HUES64 (cell line): ENCODE measurements at regions not wholly inside any gene's neighbourhood (a gene's known extent, or its start where the extent isn't known, plus 50 kb on each side); places are given as distances from the start of the nearest gene placed in this dataset.

Experiments used
- H3K27ac ChIP-seq: 2 replicates; pipeline ENCODE4 v1.7.0; 2013; ENCODE audit warnings: low read depth, low read length, inconsistent platforms
- H3K27me3 ChIP-seq: 2 replicates; pipeline ENCODE4 v1.6.1; 2013; ENCODE audit warnings: mild to moderate bottlenecking, low read length; ENCODE audit not compliant: insufficient read depth
- H3K36me3 ChIP-seq: 2 replicates; pipeline ENCODE4 v1.6.1; 2013; ENCODE audit warnings: mild to moderate bottlenecking, low read length; ENCODE audit not compliant: insufficient read depth
- H3K4me1 ChIP-seq: 2 replicates; pipeline ENCODE4 v1.6.1; 2013; ENCODE audit warnings: mild to moderate bottlenecking, low read length, moderate library complexity; ENCODE audit not compliant: insufficient read depth
- H3K4me3 ChIP-seq: 2 replicates; pipeline ENCODE4 v1.5.1; 2013; ENCODE audit warnings: mild to moderate bottlenecking, low read length, moderate library complexity
- H3K9ac ChIP-seq: 2 replicates; pipeline ENCODE4 v1.6.1; 2013; ENCODE audit warnings: mild to moderate bottlenecking, low read depth, low read length
- H3K9me3 ChIP-seq: 2 replicates; pipeline ENCODE4 v1.6.1; 2013; ENCODE audit warnings: low read depth, low read length; ENCODE audit not compliant: insufficient read depth
- WGBS: fragments of 150-250, 120-280 bp; methylation state at CpG from one replicate; pipeline ENCODE4 v1.1.7; 2013; ENCODE audit warnings: missing lambda C conversion rate; 5-methylcytosine and 5-hydroxymethylcytosine counted together

GRCh38 chr9:7947577-7947976, 148.0 kb upstream of the DMAC1 start:
- Histone ChIP-seq H3K9ac (no peak overlapping the region), H3K27ac (no peak overlapping the region), H3K27me3 (no peaks in the 10 kb centered on the region), H3K4me3 (no peak overlapping the region), H3K36me3 (no peaks in the 10 kb centered on the region), H3K4me1 (no peaks in the 10 kb centered on the region), H3K9me3 (no peaks in the 10 kb centered on the region)
- WGBS: 85% methylated on average over 1 of the region's 1 CpG

- Histone ChIP-seq H3K27ac (no peak overlapping the region), H3K36me3 (no peaks in the 10 kb centered on the region), H3K4me1 (no peaks in the 10 kb centered on the region), H3K4me3 (no peak overlapping the region), H3K27me3 (no peaks in the 10 kb centered on the region), H3K9ac (no peak overlapping the region), H3K9me3 (no peaks in the 10 kb centered on the region)
- WGBS: 91% methylated on average over 3 of the region's 3 CpGs
Observed at GRCh38 chr9:7946458-7946857, 146.9 kb upstream of the DMAC1 start.

GRCh38 chr9:7944572-7944971, 145.0 kb upstream of the DMAC1 start:
- Histone ChIP-seq H3K4me3 (no peak overlapping the region), H3K9me3 (no peaks in the 10 kb centered on the region), H3K36me3 (no peaks in the 10 kb centered on the region), H3K27ac (no peak overlapping the region), H3K9ac (no peak overlapping the region), H3K27me3 (no peaks in the 10 kb centered on the region), H3K4me1 (no peaks in the 10 kb centered on the region)
- WGBS: no CpG with 5 or more reads among the region's 2 CpGs

GRCh38 chr9:7937761-7938491, 138.3 kb upstream of the DMAC1 start:
- no peak overlapping the region for H3K4me3 ChIP-seq

GRCh38 chr9:7936996-7937395, 137.4 kb upstream of the DMAC1 start:
- Histone ChIP-seq H3K27ac (no peak overlapping the region), H3K27me3 (no peaks in the 10 kb centered on the region), H3K4me3 (no peak overlapping the region), H3K9me3 (no peaks in the 10 kb centered on the region), H3K9ac (no peak overlapping the region), H3K36me3 (no peaks in the 10 kb centered on the region), H3K4me1 (peaks cover 7% of the 10 kb centered on the region; the same call in 1 of the 2 replicates)
- WGBS: 97% methylated on average over 1 of the region's 1 CpG

More at GRCh38 chr9:7937761-7938491, 138.3 kb upstream of the DMAC1 start:
- Histone ChIP-seq H3K4me1 (peaks cover 7% of the 10 kb centered on the region; the same call in 1 of the 2 replicates), H3K36me3 (no peaks in the 10 kb centered on the region), H3K27ac (no peak overlapping the region), H3K9me3 (no peaks in the 10 kb centered on the region), H3K9ac (no peak overlapping the region), H3K27me3 (no peaks in the 10 kb centered on the region)
- WGBS: 94% methylated on average over 6 of the region's 7 CpGs

- Histone ChIP-seq H3K27me3 (no peaks in the 10 kb centered on the region), H3K27ac (no peak overlapping the region), H3K9me3 (no peaks in the 10 kb centered on the region), H3K4me3 (no peak overlapping the region), H3K9ac (no peak overlapping the region), H3K4me1 (peaks cover 7% of the 10 kb centered on the region; the same call in 1 of the 2 replicates), H3K36me3 (no peaks in the 10 kb centered on the region)
- 73% methylated on average over 4 of the region's 4 CpGs for WGBS
Observed at GRCh38 chr9:7936163-7936562, 136.6 kb upstream of the DMAC1 start.

GRCh38 chr9:7935681-7936080, 136.1 kb upstream of the DMAC1 start:
- Histone ChIP-seq H3K4me1 (peaks cover 7% of the 10 kb centered on the region; the same call in 1 of the 2 replicates), H3K27ac (no peak overlapping the region), H3K27me3 (no peaks in the 10 kb centered on the region), H3K9me3 (no peaks in the 10 kb centered on the region), H3K36me3 (no peaks in the 10 kb centered on the region), H3K9ac (no peak overlapping the region), H3K4me3 (no peak overlapping the region)
- WGBS: 90% methylated on average over 2 of the region's 2 CpGs

- Histone ChIP-seq H3K4me3 (no peak overlapping the region), H3K36me3 (no peaks in the 10 kb centered on the region), H3K9me3 (no peaks in the 10 kb centered on the region), H3K9ac (no peak overlapping the region), H3K27me3 (no peaks in the 10 kb centered on the region), H3K4me1 (peaks cover 7% of the 10 kb centered on the region; the same call in 1 of the 2 replicates), H3K27ac (no peak overlapping the region)
- WGBS: 85% methylated on average over 1 of the region's 4 CpGs
Observed at GRCh38 chr9:7932767-7933166, 133.2 kb upstream of the DMAC1 start.

GRCh38 chr9:7930613-7931012, 131.0 kb upstream of the DMAC1 start:
- H3K27me3 ChIP-seq: no peaks in the 10 kb centered on the region
- WGBS: 90% methylated on average over 2 of the region's 2 CpGs
- no peak overlapping the region for H3K9ac ChIP-seq

GRCh38 chr9:7921545-7922197, 122.1 kb upstream of the DMAC1 start:
- Histone ChIP-seq H3K4me1 (no peaks in the 10 kb centered on the region), H3K4me3 (no peak overlapping the region), H3K36me3 (no peaks in the 10 kb centered on the region), H3K9me3 (no peaks in the 10 kb centered on the region), H3K27ac (no peak overlapping the region), H3K27me3 (no peaks in the 10 kb centered on the region), H3K9ac (no peak overlapping the region)
- WGBS: 97% methylated on average over 4 of the region's 6 CpGs

More at GRCh38 chr9:7930613-7931012, 131.0 kb upstream of the DMAC1 start:
- H3K36me3 ChIP-seq: no peaks in the 10 kb centered on the region
- H3K9me3 ChIP-seq: no peaks in the 10 kb centered on the region
- H3K27ac ChIP-seq: no peak overlapping the region
- no peaks in the 10 kb centered on the region for H3K4me1 ChIP-seq
- H3K4me3 ChIP-seq: no peak overlapping the region

- no peaks in the 10 kb centered on the region for H3K36me3 ChIP-seq
- no peak overlapping the region for H3K4me3 ChIP-seq
Observed at GRCh38 chr9:7912037-7912535, 112.5 kb upstream of the DMAC1 start.

More at GRCh38 chr9:7912037-7912535, 112.5 kb upstream of the DMAC1 start:
- no peak overlapping the region for H3K27ac ChIP-seq
- H3K9me3 ChIP-seq: no peaks in the 10 kb centered on the region
- no peaks in the 10 kb centered on the region for H3K27me3 ChIP-seq
- no peak overlapping the region for H3K9ac ChIP-seq
- no peaks in the 10 kb centered on the region for H3K4me1 ChIP-seq
